NCI-H1436 treated with DMSO at 0.1 percent for 48 hours (cell line): ENCODE measurements at regions not wholly inside any gene's neighbourhood (a gene's known extent, or its start where the extent isn't known, plus 50 kb on each side); places are given as distances from the start of the nearest gene placed in this dataset.

Source experiments
- DNase-seq: peaks from one replicate; lab custom pipeline; 2025; lab: John Stamatoyannopoulos, UW

GRCh38 chr12:92650228-92650822 is 52.5 kb upstream of the PLEKHG7 start:
- no peak for DNase-seq

- no peak for DNase-seq
Observed at GRCh38 chr12:92649511-92650227, 53.1 kb upstream of the PLEKHG7 start.

DNA sequence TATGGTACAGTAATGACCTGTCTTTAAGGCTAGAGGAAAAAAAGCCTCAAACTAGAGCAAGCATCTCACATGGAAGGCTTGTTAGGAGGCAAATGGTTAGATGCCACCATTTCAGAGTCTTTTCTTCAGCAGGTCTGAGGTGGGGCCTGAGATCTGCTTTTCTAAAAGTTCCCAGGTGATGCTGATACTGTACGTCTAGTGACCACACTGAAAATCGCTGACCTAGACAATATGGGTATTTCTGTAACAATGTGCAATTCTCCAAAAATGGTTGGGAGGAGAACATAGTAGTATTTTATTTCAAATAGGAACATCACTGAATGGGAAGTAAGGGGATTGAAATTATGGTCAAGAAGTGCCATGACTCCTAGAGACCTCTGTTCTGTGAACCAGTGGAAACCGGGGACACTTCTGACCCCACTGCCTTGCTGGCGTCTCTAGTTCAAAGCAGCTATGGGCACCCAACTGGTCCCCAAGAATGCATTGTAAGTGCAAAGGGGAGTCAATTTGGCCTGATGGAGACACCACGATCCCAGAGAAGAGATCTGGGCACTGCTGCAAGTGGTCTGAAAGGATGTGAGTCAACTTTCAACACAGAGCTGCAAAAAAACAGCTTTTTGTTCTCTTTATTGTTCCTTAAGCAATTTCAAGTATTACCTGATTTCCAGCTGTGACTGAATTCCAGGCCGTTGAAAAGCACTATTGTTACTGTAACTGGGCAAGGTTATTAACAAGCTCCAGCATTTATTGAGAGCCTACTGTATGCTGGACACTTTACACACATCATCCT is 54.4 kb upstream of the PLEKHG7 start:
- DNase-seq = no peak

DNA sequence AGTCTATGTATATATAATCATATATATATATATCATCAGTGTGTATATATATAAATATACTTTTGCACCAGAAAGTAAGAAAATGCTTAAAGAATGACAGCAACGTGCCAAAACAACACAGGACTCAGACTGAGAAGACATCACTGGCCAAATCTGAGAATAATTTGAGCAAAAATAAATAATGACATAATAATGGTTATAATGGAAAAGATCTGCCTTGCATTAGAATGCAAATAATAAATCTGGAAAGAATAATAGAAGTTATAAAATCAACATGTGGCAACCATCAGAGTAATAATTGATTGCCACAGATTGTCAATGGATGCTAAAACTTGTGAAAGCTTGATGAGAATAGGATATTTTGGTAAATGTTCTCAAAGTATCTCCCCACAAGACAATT is 61.5 kb upstream of the PLEKHG7 start:
- DNase-seq = no peak

DNA sequence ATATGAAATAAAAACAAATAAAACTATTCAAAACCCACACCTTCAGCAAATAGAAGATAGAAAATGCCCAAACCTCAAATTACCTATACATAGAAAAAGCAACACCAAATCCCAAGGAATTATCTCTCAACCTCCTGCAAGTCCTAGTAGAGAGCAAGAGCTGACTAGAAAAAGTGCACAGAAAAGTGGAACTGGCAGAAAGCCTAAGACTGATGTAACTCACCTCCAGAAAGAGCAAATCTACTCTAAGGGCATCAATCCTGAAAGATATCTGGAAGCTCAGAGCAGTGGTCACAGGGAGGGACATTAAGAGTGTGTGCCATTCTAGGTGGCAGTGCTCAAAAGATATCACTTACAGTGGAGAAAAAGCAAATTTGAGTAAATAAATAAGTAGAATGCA is 62.1 kb upstream of the PLEKHG7 start:
- DNase-seq = no peak

- DNase-seq = no peak
Observed at GRCh38 chr12:92639017-92639416, 63.8 kb upstream of the PLEKHG7 start.

DNA sequence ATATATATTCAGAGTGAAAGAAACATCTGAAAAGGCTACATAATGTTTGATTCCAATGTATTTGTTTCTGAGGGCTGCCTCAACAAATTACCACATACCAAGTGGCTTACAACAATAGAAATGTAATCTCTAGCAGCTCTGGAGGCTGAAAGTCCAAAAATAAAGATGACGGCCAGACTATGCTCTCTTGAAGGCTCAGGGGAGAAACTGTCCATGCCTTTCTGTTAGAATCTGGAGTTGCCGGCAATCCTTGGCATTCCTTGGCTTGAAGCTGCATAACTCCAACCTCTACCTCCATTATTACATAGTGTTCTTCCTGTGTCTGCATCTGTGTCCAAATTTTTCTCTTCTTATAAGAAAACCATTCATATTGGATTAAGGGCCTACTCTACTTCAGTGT is 68.1 kb upstream of the PLEKHG7 start:
- no peak for DNase-seq

- DNase-seq = no peak
Observed at GRCh38 chr12:92634202-92634601, 68.6 kb upstream of the PLEKHG7 start.

DNA sequence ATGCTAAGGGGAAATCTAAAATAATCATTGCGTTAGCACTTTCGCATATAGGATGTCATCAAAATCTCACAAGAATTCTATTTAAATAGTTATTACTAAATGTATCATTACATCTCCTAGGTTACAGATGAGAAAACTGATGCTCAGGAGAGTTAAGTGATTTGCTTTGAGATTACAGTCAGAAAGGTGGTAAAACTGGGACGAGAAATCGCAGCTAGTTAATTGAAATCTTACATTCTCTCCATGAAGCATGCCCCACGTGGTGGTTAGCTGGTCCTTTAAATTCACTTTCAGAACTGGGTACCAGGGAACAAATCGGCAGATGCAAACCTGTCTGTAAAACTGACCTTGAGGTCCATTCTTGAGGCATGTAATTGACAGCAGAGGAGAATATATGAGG is 71.8 kb upstream of the PLEKHG7 start:
- no peak for DNase-seq

- DNase-seq = no peak
Observed at GRCh38 chr12:92629349-92630065, 73.3 kb upstream of the PLEKHG7 start.

GRCh38 chr12:92628476-92628875 is 74.3 kb upstream of the PLEKHG7 start:
- DNase-seq = no peak

DNA sequence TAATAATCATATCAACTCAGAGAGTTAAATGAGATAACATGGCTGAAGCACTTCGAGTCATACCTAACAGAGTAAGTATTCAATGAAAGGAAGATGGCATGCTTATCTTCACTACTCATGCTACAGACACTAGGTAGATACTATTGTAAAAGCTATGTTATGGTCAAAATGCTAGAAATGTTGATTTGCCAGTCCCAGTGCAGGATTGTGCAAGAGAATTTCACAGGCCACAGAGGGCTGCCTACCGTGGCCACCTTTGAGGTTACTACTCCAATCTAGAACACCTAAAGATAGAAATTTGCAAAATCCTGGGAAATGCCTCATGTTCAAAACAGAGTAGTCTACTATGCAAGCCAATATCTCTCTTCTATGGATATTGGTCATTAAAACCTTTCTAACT is 75.3 kb upstream of the PLEKHG7 start:
- no peak for DNase-seq

DNA sequence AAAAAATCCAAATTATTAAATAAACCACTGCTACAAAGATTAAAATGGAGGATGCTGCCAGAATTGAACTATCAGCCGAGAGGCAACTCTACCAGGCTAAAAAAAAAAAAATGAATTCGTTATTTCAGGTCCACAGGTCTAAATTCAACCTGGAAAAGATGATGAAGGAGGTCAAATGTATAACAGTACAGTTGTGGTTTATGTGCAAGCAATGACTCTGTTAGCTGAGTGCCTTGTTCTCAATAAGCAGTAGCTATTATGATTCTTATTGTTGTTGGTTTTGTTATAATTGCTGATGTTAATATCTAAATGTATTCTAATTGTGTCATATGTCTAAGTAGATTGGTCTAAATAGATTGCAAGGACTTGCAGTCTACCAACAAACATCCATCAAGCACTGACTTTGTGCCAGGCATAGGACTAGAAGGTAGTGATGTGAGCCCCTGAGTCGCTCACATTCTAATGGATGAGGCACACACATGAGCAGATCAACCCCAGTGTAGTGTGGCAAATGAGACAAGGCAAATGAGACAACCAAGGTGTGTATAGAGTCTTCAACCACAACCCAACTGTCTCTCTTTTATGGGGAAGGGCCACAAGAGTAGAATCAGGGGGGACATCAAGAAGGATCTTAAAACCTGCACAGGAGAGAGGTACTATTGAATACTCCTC is 77.0 kb upstream of the PLEKHG7 start:
- DNase-seq = no peak

DNA sequence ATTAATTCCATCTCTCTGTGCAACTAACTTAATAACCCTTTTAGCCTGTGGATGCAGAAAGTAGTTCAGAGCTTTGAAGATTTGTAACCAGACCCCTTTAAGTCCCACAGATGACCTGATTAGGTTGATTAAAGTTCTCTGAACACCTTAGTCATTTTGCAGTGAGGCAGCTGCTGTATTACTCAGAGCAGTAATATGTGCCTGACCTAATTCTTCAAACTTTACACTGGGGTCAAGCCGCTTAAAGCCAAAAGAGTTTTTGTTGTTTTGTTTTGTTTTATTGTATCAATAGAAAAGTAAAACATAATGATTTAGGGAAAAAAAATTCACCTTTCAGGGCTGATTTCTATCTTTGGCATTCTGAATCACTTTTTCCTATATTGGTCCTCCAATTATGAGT is 78.6 kb upstream of the PLEKHG7 start:
- no peak for DNase-seq

DNA sequence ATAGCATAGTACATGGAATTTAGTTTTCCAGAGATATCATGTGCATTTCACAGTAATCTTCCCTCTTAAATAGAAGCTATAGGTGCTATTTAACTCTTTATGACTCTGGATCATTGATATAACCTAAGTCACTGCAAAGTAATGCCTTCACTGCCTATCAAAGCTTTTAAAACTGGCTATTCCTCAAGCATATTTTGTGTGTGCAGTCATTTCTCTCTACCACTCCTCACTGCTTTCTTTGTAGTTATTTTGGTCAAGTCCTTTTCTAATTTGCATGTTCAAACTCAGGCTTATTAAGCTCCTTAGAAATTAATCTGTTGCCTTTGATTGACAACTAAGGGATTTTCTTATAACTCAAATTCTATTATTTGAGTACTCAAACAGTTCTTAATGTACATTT is 79.4 kb upstream of the PLEKHG7 start:
- DNase-seq = no peak

DNA sequence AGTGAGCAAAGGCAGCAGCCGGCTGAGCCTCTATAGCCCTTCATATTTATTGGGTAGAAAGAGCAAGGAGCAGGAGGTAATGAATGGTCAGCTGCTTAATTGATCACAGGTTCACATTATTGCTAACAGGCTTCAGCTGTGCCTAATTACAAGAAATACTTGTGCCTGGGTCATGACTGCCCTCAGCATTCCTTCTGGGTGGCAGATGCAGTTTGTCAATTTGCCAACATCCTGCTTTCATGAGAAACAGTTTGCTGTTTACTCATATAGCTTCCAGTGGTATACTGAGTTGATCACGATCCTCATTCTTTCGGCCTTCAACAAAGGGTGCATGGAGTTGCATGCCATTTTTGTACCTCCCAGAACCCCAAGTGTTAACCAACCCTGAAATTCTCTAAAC is 81.0 kb upstream of the PLEKHG7 start:
- DNase-seq = no peak

GRCh38 chr12:92621312-92621711 is 81.5 kb upstream of the PLEKHG7 start:
- no peak for DNase-seq

DNA sequence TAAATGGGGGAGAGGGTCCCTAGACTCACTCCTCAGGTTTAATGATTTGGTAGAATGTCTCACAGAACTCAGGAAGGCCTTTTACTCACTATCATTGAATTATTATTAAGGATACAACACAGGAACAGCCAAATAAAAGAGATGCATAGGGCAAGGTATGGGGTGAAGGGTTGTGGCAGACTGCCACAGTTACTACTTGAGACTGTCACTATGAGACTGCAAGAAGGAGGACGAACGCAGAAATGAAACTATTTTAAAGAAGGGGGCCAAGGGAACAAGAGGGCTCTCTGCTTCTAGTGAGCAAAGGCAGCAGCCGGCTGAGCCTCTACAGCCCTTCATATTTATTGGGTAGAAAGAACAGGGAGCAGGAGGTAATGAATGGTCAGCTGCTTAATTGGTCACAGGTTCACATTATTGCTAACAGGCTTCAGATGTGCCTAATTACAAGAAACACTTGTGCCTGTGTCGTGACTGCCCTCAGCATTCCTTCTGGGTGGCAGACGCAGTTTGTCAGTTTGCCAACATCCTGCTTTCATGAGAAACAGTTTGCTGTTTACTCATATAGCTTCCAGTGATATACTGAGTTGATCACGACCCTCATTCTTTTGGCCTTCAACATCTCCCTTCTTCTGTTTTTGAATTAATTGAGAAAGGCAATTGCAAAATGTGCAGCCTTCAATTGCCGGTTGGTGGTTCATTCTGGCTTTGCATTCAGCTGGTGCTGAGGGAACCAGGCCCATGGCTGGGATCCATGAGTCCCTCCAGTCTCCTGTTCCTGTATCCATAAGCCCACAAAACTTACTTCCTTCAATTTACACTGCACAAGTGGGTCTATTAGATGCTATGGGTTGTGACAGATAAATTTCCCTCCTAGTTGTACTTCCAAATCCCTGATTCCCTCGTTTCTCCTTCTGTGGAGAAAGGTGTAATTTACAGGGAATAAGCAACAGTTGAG is 82.8 kb upstream of the PLEKHG7 start:
- DNase-seq = no peak

- DNase-seq = no peak
Observed at GRCh38 chr12:92619026-92619425, 83.8 kb upstream of the PLEKHG7 start.

GRCh38 chr12:92615703-92616102 is 87.1 kb upstream of the PLEKHG7 start:
- DNase-seq = no peak

DNA sequence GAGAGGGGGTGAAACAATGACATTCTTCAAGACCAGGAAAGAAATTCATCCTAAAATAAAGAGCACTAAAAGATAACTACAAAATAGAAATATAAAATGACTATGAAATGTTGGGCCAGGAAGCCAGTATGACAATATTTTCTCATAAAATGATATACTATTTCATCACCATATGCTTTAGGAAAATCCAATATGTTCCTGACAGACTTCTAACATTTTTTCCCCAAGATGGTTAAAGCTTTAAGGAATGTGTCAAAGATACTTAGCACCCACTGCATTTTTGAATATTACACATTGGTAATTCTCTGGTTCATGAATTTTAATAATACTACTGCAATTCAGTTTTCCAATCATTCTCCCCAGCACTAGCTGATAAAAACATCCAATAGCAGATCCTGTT is 87.7 kb upstream of the PLEKHG7 start:
- DNase-seq = no peak
